GM18520 (cell line): ENCODE measurements at regions not wholly inside any gene's neighbourhood (a gene's known extent, or its start where the extent isn't known, plus 50 kb on each side); places are given as distances from the start of the nearest gene placed in this dataset.

Source experiments
- ATAC-seq: cut with Tn5 transposase; IDR thresholded peaks from one replicate; pipeline ENCODE4 v1.9.1; 2021; ENCODE audit not compliant: unreplicated experiment

- ATAC-seq, result no peak
Observed at GRCh38 chr7:69130396-69130795, 467.9 kb upstream of the AUTS2 start.

- ATAC-seq, result no peak
Observed at GRCh38 chr7:69134316-69134715, 464.0 kb upstream of the AUTS2 start.

- no peak for ATAC-seq
Observed at GRCh38 chr7:69147631-69148030, 450.6 kb upstream of the AUTS2 start.

GRCh38 chr7:69149804-69150782 is 448.2 kb upstream of the AUTS2 start:
- ATAC-seq, result no peak

- no peak for ATAC-seq
Observed at GRCh38 chr7:69162326-69162725, 435.9 kb upstream of the AUTS2 start.

GRCh38 chr7:69162931-69163670 is 435.2 kb upstream of the AUTS2 start:
- ATAC-seq, result no peak

GRCh38 chr7:69166979-69167516 is 431.2 kb upstream of the AUTS2 start:
- no peak for ATAC-seq

GRCh38 chr7:69169386-69169785 is 428.9 kb upstream of the AUTS2 start:
- ATAC-seq, result no peak

GRCh38 chr7:69172357-69173077 is 425.8 kb upstream of the AUTS2 start:
- no peak for ATAC-seq

- no peak for ATAC-seq
Observed at GRCh38 chr7:69173341-69173740, 424.9 kb upstream of the AUTS2 start.

- no peak for ATAC-seq
Observed at GRCh38 chr7:69173846-69174245, 424.4 kb upstream of the AUTS2 start.

- no peak for ATAC-seq
Observed at GRCh38 chr7:69176841-69177240, 421.4 kb upstream of the AUTS2 start.

- no peak for ATAC-seq
Observed at GRCh38 chr7:69177461-69177861, 420.8 kb upstream of the AUTS2 start.

GRCh38 chr7:69177941-69178494 is 420.3 kb upstream of the AUTS2 start:
- ATAC-seq, result no peak

- ATAC-seq, result no peak
Observed at GRCh38 chr7:69180662-69181061, 417.6 kb upstream of the AUTS2 start.

GRCh38 chr7:69182596-69183467 is 415.4 kb upstream of the AUTS2 start:
- ATAC-seq, result no peak

GRCh38 chr7:69184339-69184738 is 413.9 kb upstream of the AUTS2 start:
- ATAC-seq, result no peak

GRCh38 chr7:69185170-69185569 is 413.1 kb upstream of the AUTS2 start:
- ATAC-seq, result no peak

GRCh38 chr7:69186974-69187373 is 411.3 kb upstream of the AUTS2 start:
- ATAC-seq, result no peak

GRCh38 chr7:69187824-69188333 is 410.4 kb upstream of the AUTS2 start:
- no peak for ATAC-seq
